ENCODE measurements at regions not wholly inside any gene's neighbourhood (a gene's known extent, or its start where the extent isn't known, plus 50 kb on each side); places are given as distances from the start of the nearest gene placed in this dataset.

DNA sequence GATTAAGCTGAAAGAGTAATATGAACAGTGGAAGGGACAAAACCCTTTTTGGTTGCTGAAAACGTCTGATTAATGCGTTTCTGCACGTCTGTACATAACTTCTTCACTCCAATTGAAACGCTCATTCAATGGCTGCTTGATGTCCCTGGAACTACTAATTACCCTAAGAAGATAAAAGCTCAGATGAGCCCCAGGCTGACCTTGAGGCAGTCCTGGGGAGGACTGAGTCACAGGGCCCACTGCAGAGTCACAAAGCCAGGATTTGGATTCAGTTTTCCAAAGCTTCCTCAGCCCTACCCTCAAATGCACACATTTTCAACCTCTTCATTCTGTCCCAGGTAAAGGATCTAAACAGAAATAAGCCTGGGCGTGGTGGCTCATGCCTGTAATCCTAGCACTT, 75.0 kb upstream of the FLT1 start:
- CTCF ChIA-PET: no interaction called here
- Histone ChIP-seq H3K36me3 (ENCODE audit: control insufficient read depth in 2 of 2, insufficient read depth in 1 of 2, low read length in 2 of 2) (no peaks in the 10 kb centered on the region), H3K4me3 (ENCODE audit: low read depth, low read length) (no peak overlapping the region), H3K4me1 (ENCODE audit: control insufficient read depth, insufficient read depth, low read length) (no peaks in the 10 kb centered on the region), H3K9me3 (ENCODE audit: control insufficient read depth, insufficient read depth, low read depth, low read length) (no peaks in the 10 kb centered on the region), H3K27ac (ENCODE audit: extremely low read depth, low read depth, low read length) (no peak overlapping the region)
- TF ChIP-seq ZFP41 (tag by site-specific recombination; IDR thresholded peaks at IDR 0.05; ENCODE audit: borderline replicate concordance) (no peak), ZBTB8A (tag by site-specific recombination; IDR thresholded peaks at IDR 0.05) (no peak), ZNF76 (tag by site-specific recombination; IDR thresholded peaks at IDR 0.05; ENCODE audit: borderline replicate concordance, low read depth) (no peak), ZNF768 (tag by site-specific recombination; IDR thresholded peaks at IDR 0.05) (no peak), SCRT2 (tag by site-specific recombination; IDR thresholded peaks at IDR 0.05) (no peak), ZNF423 (tag by site-specific recombination; IDR thresholded peaks at IDR 0.05) (no peak), ZNF626 (tag by site-specific recombination; IDR thresholded peaks at IDR 0.05) (no peak), ZNF354C (tag by site-specific recombination; IDR thresholded peaks at IDR 0.05; ENCODE audit: borderline replicate concordance, low read depth) (no peak), ZNF48 (tag by site-specific recombination; IDR thresholded peaks at IDR 0.05) (no peak), IKZF3 (tag by site-specific recombination; IDR thresholded peaks at IDR 0.05) (no peak)
- TF ChIP-seq, protein P1, sequence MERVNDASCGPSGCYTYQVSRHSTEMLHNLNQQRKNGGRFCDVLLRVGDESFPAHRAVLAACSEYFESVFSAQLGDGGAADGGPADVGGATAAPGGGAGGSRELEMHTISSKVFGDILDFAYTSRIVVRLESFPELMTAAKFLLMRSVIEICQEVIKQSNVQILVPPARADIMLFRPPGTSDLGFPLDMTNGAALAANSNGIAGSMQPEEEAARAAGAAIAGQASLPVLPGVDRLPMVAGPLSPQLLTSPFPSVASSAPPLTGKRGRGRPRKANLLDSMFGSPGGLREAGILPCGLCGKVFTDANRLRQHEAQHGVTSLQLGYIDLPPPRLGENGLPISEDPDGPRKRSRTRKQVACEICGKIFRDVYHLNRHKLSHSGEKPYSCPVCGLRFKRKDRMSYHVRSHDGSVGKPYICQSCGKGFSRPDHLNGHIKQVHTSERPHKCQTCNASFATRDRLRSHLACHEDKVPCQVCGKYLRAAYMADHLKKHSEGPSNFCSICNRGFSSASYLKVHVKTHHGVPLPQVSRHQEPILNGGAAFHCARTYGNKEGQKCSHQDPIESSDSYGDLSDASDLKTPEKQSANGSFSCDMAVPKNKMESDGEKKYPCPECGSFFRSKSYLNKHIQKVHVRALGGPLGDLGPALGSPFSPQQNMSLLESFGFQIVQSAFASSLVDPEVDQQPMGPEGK (tag by site-specific recombination; IDR thresholded peaks at IDR 0.05): no peak
- TF ChIP-seq, protein P2, sequence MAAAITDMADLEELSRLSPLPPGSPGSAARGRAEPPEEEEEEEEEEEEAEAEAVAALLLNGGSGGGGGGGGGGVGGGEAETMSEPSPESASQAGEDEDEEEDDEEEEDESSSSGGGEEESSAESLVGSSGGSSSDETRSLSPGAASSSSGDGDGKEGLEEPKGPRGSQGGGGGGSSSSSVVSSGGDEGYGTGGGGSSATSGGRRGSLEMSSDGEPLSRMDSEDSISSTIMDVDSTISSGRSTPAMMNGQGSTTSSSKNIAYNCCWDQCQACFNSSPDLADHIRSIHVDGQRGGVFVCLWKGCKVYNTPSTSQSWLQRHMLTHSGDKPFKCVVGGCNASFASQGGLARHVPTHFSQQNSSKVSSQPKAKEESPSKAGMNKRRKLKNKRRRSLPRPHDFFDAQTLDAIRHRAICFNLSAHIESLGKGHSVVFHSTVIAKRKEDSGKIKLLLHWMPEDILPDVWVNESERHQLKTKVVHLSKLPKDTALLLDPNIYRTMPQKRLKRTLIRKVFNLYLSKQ (tag by site-specific recombination; IDR thresholded peaks at IDR 0.05; ENCODE audit: borderline replicate concordance): no peak
- TF ChIP-seq, protein P3, sequence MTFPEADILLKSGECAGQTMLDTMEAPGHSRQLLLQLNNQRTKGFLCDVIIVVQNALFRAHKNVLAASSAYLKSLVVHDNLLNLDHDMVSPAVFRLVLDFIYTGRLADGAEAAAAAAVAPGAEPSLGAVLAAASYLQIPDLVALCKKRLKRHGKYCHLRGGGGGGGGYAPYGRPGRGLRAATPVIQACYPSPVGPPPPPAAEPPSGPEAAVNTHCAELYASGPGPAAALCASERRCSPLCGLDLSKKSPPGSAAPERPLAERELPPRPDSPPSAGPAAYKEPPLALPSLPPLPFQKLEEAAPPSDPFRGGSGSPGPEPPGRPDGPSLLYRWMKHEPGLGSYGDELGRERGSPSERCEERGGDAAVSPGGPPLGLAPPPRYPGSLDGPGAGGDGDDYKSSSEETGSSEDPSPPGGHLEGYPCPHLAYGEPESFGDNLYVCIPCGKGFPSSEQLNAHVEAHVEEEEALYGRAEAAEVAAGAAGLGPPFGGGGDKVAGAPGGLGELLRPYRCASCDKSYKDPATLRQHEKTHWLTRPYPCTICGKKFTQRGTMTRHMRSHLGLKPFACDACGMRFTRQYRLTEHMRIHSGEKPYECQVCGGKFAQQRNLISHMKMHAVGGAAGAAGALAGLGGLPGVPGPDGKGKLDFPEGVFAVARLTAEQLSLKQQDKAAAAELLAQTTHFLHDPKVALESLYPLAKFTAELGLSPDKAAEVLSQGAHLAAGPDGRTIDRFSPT (tag by site-specific recombination; IDR thresholded peaks at IDR 0.05): no peak
- TF ChIP-seq, protein P4, sequence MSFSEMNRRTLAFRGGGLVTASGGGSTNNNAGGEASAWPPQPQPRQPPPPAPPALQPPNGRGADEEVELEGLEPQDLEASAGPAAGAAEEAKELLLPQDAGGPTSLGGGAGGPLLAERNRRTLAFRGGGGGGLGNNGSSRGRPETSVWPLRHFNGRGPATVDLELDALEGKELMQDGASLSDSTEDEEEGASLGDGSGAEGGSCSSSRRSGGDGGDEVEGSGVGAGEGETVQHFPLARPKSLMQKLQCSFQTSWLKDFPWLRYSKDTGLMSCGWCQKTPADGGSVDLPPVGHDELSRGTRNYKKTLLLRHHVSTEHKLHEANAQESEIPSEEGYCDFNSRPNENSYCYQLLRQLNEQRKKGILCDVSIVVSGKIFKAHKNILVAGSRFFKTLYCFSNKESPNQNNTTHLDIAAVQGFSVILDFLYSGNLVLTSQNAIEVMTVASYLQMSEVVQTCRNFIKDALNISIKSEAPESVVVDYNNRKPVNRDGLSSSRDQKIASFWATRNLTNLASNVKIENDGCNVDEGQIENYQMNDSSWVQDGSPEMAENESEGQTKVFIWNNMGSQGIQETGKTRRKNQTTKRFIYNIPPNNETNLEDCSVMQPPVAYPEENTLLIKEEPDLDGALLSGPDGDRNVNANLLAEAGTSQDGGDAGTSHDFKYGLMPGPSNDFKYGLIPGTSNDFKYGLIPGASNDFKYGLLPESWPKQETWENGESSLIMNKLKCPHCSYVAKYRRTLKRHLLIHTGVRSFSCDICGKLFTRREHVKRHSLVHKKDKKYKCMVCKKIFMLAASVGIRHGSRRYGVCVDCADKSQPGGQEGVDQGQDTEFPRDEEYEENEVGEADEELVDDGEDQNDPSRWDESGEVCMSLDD (tag by site-specific recombination; IDR thresholded peaks at IDR 0.05): no peak
- POLR2A ChIA-PET: no interaction called here

DNA sequence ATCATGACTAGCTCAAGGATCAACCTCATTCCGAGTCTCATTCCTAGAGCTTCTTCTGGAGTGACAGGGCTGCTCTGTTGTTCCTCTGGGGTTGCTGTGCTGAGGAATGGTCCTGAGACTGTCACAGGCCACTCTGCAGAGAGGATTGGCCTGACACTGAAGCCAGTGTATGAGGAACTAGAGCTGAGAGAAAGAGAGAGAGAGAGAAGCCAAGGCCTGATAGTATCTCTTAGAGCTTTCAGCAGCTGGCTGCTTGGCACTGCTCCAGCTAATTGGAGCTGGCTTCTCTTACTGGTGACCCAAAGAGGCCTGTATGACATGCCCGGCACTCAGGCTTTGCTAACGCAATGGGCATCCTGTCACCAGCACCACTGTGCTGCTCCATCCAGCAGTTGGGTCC, 73.4 kb upstream of the FLT1 start:
- ChIA-PET POLR2A (no interaction called here), CTCF (interaction anchor here (0.5 kb wide), 1 partner anchor 75 kb away, joined by 3 read pairs; no protein-coding TSS in a partner anchor)
- H3K36me3 ChIP-seq (ENCODE audit: control insufficient read depth in 2 of 2, insufficient read depth in 1 of 2, low read length in 2 of 2): no peaks in the 10 kb centered on the region
- H3K4me1 ChIP-seq (ENCODE audit: control insufficient read depth, insufficient read depth, low read length): no peaks in the 10 kb centered on the region
- no peaks in the 10 kb centered on the region for H3K9me3 ChIP-seq (ENCODE audit: control insufficient read depth, insufficient read depth, low read depth, low read length)
- no peak overlapping the region for H3K27ac ChIP-seq (ENCODE audit: extremely low read depth, low read depth, low read length)
- no peak overlapping the region for H3K4me3 ChIP-seq (ENCODE audit: low read depth, low read length)
- TF ChIP-seq, protein P5, sequence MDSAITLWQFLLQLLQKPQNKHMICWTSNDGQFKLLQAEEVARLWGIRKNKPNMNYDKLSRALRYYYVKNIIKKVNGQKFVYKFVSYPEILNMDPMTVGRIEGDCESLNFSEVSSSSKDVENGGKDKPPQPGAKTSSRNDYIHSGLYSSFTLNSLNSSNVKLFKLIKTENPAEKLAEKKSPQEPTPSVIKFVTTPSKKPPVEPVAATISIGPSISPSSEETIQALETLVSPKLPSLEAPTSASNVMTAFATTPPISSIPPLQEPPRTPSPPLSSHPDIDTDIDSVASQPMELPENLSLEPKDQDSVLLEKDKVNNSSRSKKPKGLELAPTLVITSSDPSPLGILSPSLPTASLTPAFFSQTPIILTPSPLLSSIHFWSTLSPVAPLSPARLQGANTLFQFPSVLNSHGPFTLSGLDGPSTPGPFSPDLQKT (IDR thresholded peaks at IDR 0.05; ENCODE audit: borderline replicate concordance, low read depth, low read length): no peak
- TF ChIP-seq ZFP3 (tag by site-specific recombination; IDR thresholded peaks at IDR 0.05; ENCODE audit: low read depth): no peak
- TF ChIP-seq, protein P6, sequence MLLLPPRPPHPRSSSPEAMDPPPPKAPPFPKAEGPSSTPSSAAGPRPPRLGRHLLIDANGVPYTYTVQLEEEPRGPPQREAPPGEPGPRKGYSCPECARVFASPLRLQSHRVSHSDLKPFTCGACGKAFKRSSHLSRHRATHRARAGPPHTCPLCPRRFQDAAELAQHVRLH (tag by site-specific recombination; IDR thresholded peaks at IDR 0.05): no peak
- no peak for TF ChIP-seq ZBTB1 (tag by site-specific recombination; IDR thresholded peaks at IDR 0.05)
- no peak for TF ChIP-seq ZBTB7A (tag by site-specific recombination; IDR thresholded peaks at IDR 0.05; ENCODE audit: low read depth)
- no peak for TF ChIP-seq HOXC10 (CRISPR knock-in tag; IDR thresholded peaks at IDR 0.05)
- TF ChIP-seq, protein P7, sequence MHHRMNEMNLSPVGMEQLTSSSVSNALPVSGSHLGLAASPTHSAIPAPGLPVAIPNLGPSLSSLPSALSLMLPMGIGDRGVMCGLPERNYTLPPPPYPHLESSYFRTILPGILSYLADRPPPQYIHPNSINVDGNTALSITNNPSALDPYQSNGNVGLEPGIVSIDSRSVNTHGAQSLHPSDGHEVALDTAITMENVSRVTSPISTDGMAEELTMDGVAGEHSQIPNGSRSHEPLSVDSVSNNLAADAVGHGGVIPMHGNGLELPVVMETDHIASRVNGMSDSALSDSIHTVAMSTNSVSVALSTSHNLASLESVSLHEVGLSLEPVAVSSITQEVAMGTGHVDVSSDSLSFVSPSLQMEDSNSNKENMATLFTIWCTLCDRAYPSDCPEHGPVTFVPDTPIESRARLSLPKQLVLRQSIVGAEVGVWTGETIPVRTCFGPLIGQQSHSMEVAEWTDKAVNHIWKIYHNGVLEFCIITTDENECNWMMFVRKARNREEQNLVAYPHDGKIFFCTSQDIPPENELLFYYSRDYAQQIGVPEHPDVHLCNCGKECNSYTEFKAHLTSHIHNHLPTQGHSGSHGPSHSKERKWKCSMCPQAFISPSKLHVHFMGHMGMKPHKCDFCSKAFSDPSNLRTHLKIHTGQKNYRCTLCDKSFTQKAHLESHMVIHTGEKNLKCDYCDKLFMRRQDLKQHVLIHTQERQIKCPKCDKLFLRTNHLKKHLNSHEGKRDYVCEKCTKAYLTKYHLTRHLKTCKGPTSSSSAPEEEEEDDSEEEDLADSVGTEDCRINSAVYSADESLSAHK (tag by site-specific recombination; IDR thresholded peaks at IDR 0.05): no peak
- TF ChIP-seq, protein P8, sequence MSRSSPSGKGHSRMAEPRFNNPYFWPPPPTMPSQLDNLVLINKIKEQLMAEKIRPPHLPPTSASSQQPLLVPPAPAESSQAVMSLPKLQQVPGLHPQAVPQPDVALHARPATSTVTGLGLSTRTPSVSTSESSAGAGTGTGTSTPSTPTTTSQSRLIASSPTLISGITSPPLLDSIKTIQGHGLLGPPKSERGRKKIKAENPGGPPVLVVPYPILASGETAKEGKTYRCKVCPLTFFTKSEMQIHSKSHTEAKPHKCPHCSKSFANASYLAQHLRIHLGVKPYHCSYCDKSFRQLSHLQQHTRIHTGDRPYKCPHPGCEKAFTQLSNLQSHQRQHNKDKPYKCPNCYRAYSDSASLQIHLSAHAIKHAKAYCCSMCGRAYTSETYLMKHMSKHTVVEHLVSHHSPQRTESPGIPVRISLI (tag by site-specific recombination; IDR thresholded peaks at IDR 0.05): no peak

All from HEK293 (cell line).